Tibial artery (tissue), 4 donors: ENCODE measurements at regions not wholly inside any gene's neighbourhood (a gene's known extent, or its start where the extent isn't known, plus 50 kb on each side); places are given as distances from the start of the nearest gene placed in this dataset.

Experiments
- DNase-seq, 2 donors: peaks; one replicate each; pipeline ENCODE4 v3.0.0-alpha.2; 2019
- H3K27ac ChIP-seq, 2 donors: fragments of 200-600 bp; sonication (generic) in 1 of 2; 1 replicate in 1 of 2; 2 replicates in 1 of 2; pipeline ENCODE4 v1.5.1; 2018 to 2019; ENCODE audit warnings: mild to moderate bottlenecking in 1 of 2
- H3K27me3 ChIP-seq, 2 donors: fragments of 200-600 bp; sonication (generic) in 1 of 2; one replicate each; pipeline versions ENCODE4 v1.5.1 to v1.6.0; 2016 to 2019
- H3K36me3 ChIP-seq, 3 donors: fragments of 200-600 bp; sonication (generic) in 2 of 3; one replicate each; pipeline ENCODE4 v1.5.1; 2016 to 2019; ENCODE audit warnings: mild to moderate bottlenecking in 2 of 3
- H3K4me1 ChIP-seq, 4 donors: fragments of 200-600 bp; sonication (generic) in 2 of 4; 1 replicate in 3 of 4; 2 replicates in 1 of 4; pipeline ENCODE4 v1.5.1; 2016 to 2019
- H3K4me3 ChIP-seq, 2 donors: fragments of 200-600 bp; sonication (generic) in 1 of 2; 1 replicate in 1 of 2; 2 replicates in 1 of 2; pipeline ENCODE4 v1.5.1; 2018 to 2019; ENCODE audit warnings: mild to moderate bottlenecking in 2 of 2
- H3K9me3 ChIP-seq, 3 donors: fragments of 200-600 bp; sonication (generic) in 1 of 3; one replicate each; pipeline ENCODE4 v1.5.1; 2016 to 2019
- intact Hi-C: fragments of 100-400 bp; cut with DNase I; formaldehyde crosslinking; loops from one replicate; pipeline ENCODE4 v1.15.0; 2023; ENCODE audit warnings: low total_unique reads
- TF ChIP-seq, protein P1 (sequence below), 2 experiments: fragments of 200-600 bp in 1 of 2; fragments of 450-650 bp in 1 of 2; IDR thresholded peaks; one replicate each; pipeline ENCODE4 v1.5.1; 2017 to 2019; ENCODE audit warnings: antibody characterized with exemption in 2 of 2, mild to moderate bottlenecking in 1 of 2, moderate library complexity in 1 of 2

DNA sequence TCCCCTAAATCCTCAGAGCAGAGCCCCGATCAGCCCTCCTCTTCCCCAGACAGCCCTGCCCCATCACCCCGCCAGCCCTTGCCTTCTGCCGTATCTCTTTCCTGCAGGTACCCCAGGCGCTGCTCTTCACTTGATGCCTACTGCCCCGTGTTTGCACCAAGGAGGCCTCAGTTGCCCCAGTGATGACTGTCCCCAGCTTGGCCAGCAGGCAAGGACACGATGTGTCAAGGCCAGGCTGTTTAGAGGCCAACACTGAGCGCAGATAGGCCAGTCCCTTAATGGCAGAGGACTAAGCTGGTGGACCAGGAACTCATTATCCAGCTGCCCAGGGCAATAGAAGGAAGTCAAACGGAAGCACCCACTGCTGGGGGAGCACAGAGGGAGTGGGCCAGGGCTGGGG lies 68.4 kb downstream of the CAMK2N1 start:
- H3K4me3 ChIP-seq, result no peak overlapping the region
- no peak for DNase-seq

DNA sequence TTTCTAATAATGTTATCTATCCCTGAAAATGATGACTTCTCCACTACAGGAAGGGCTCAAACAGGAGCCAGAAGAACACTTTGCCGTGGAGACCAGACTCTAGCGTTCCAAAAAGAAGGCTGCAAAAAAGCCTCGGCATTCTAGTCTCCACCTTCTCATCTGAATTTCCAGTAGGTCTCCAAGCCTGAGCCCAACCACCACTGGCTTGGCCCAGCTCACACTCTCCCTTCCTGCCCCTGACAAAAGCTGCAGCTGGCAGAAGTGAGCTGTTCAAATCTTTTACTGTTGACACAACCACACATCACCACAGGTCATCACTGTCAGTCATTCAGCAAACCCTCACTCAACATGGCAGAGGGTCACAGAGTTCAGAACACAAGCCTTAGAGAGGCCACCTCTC lies 69.3 kb downstream of the CAMK2N1 start:
- Histone ChIP-seq H3K27me3 (peaks cover 0 to 22% of the 10 kb centered on the region in 2 donors), H3K4me3 (no peak overlapping the region), H3K36me3 (no peaks in the 10 kb centered on the region), H3K4me1 (no peaks in the 10 kb centered on the region), H3K27ac (no peak overlapping the region), H3K9me3 (no peaks in the 10 kb centered on the region)
- TF ChIP-seq, protein P1, sequence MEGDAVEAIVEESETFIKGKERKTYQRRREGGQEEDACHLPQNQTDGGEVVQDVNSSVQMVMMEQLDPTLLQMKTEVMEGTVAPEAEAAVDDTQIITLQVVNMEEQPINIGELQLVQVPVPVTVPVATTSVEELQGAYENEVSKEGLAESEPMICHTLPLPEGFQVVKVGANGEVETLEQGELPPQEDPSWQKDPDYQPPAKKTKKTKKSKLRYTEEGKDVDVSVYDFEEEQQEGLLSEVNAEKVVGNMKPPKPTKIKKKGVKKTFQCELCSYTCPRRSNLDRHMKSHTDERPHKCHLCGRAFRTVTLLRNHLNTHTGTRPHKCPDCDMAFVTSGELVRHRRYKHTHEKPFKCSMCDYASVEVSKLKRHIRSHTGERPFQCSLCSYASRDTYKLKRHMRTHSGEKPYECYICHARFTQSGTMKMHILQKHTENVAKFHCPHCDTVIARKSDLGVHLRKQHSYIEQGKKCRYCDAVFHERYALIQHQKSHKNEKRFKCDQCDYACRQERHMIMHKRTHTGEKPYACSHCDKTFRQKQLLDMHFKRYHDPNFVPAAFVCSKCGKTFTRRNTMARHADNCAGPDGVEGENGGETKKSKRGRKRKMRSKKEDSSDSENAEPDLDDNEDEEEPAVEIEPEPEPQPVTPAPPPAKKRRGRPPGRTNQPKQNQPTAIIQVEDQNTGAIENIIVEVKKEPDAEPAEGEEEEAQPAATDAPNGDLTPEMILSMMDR (IDR thresholded peaks at IDR 0.05), result no peak
- intact Hi-C loops, result no loop called here
- DNase-seq, result no peak

More for the DNA sequence above, 68.4 kb downstream of the CAMK2N1 start:
- H3K9me3 ChIP-seq, result peaks cover 0 to 7% (median 7%) of the 10 kb centered on the region in 3 donors
- H3K4me1 ChIP-seq, result no peaks in the 10 kb centered on the region
- no peaks in the 10 kb centered on the region for H3K36me3 ChIP-seq
- no peak overlapping the region for H3K27ac ChIP-seq
- TF ChIP-seq, protein P1 (IDR thresholded peaks at IDR 0.05), result no peak
- peaks cover 0 to 22% of the 10 kb centered on the region in 2 donors for H3K27me3 ChIP-seq
- intact Hi-C loops, result no loop called here

DNA sequence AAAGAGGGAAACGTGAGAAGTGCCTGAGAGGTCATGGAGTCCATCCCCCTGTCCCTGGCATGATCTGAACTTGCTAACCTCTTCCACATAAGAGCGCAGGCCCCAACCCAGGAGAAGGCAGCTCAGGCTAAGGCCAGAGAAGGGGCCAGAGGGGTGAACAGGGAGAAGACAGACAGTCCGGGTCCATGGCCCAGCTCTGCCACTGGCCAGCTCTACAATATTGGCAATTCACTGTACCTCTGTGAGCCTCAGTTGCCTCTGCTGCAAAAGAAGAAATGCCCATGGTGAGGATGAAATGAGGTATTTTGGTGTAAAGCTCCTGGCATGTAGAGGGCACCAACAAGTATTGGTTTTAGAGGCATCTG lies 72.3 kb downstream of the CAMK2N1 start:
- Histone ChIP-seq H3K9me3 (no peaks in the 10 kb centered on the region), H3K27me3 (peaks cover 0 to 14% of the 10 kb centered on the region in 2 donors), H3K27ac (no peak overlapping the region), H3K4me3 (no peak overlapping the region), H3K36me3 (no peaks in the 10 kb centered on the region), H3K4me1 (no peaks in the 10 kb centered on the region)
- no peak for DNase-seq
- TF ChIP-seq, protein P1 (IDR thresholded peaks at IDR 0.05), result no peak
- intact Hi-C loops, result no loop called here

DNA sequence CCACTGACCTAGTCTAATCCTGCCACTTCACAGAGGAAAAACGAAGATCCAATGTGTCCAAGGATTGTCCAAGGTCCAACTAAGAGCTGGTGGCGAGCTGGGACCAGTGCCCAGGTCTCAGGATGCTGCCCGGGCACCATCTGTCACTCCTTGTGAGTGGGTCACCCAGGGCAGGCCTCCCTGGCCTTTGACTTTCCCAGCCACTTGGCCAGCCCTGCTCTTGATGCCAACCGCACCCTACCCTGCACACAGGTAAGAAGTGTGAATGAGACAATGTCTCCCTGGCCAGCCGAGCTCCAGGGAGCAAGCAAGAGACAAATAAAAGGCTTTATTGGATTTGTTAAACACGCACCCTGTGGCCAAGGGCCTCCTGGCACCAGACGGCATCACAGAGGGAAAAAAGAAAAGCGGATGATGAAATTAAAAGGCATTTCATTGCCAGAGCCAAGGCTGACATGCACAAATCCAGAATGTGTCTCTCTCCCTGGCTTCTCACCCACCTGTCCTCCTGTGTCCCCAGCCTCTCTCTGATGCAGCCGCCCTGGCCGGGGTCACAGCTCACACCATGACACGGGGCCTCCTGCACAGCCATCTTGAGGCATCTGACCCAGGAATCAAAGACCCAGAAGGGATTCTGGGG lies 72.8 kb downstream of the CAMK2N1 start:
- H3K9me3 ChIP-seq, result no peaks in the 10 kb centered on the region
- no peak for DNase-seq
- TF ChIP-seq, protein P1 (IDR thresholded peaks at IDR 0.05), result no peak
- H3K4me1 ChIP-seq, result no peaks in the 10 kb centered on the region
- peaks cover 0 to 9% of the 10 kb centered on the region in 2 donors for H3K27me3 ChIP-seq
- H3K36me3 ChIP-seq, result no peaks in the 10 kb centered on the region
- H3K27ac ChIP-seq, result no peak overlapping the region
- no peak overlapping the region for H3K4me3 ChIP-seq
- intact Hi-C loops, result no loop called here

DNA sequence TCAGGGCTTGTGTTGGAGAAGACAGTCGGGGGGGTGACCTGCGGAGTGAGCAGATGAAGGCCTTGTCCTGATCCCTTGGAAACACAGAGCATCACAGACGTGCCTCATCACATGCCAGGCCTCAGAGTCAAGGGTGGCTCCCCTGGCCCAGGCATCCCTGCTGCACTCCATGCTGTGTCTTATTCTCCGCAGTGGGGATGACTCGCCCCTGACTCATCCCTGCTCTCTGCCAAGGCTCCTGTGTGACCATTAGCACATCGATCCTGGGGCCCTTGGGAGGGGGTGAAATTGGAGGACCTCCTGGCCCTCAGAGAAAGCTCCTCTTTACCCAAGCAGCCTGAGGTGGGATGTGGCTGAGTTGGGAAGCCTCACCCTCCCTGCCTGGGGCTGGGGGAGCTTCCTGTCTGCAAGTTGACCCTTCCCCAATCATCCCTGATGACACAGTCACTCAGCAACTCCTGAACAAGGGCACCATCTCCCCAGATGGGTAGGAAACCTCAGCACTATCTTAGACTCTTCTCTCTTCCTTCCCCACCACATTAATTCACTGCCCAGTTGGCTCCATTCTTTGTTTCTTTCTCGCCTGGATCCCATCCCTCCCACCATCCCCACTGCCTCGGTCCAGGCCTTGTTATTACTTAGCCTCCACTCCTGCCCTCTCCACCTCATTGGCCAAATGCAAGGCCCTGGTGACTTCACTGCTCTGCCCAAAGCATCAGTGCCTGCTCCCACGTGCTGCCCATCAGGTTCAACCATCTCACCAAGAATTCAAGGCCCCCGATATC lies 74.6 kb downstream of the CAMK2N1 start:
- Histone ChIP-seq H3K27me3 (peaks cover 0 to under 1% of the 10 kb centered on the region in 2 donors), H3K27ac (no peak overlapping the region), H3K4me3 (no peak overlapping the region), H3K4me1 (no peaks in the 10 kb centered on the region), H3K9me3 (no peaks in the 10 kb centered on the region), H3K36me3 (no peaks in the 10 kb centered on the region)
- peak; percentile 23 to 48 for DNase-seq
- intact Hi-C loops, result no loop called here
- TF ChIP-seq, protein P1 (IDR thresholded peaks at IDR 0.05), result no peak
